ENCODE measurements at regions not wholly inside any gene's neighbourhood (a gene's known extent, or its start where the extent isn't known, plus 50 kb on each side); places are given as distances from the start of the nearest gene placed in this dataset.
"Not testable (repeated sequence)": the region's sequence is repeated elsewhere in the genome, so short reads cannot be mapped to it uniquely, and the experiment has no call there.

- not testable (repeated sequence) for DNase-seq
These were observed 70.8 kb downstream of the TBC1D26 start for GRCh38 chr17:15802917-15803316.

- not testable (repeated sequence) for DNase-seq
These were observed 74.7 kb downstream of the TBC1D26 start for GRCh38 chr17:15806825-15807224.

GRCh38 chr17:15813388-15813787, 81.3 kb downstream of the TBC1D26 start:
- not testable (repeated sequence) for DNase-seq

- not testable (repeated sequence) for DNase-seq
These were observed 81.9 kb downstream of the TBC1D26 start for GRCh38 chr17:15814003-15814402.

- not testable (repeated sequence) for DNase-seq
These were observed 85.8 kb downstream of the TBC1D26 start for GRCh38 chr17:15817861-15818260.

GRCh38 chr17:15822280-15822679, 90.2 kb downstream of the TBC1D26 start:
- not testable (repeated sequence) for DNase-seq

- DNase-seq: peak; percentile 65
These were observed 96.7 kb downstream of the TBC1D26 start for GRCh38 chr17:15828727-15829314.

- DNase-seq: not testable (repeated sequence)
These were observed 98.1 kb downstream of the TBC1D26 start for GRCh38 chr17:15830221-15830620.

- not testable (repeated sequence) for DNase-seq
These were observed 99.1 kb downstream of the TBC1D26 start for GRCh38 chr17:15831182-15831581.

- DNase-seq: not testable (repeated sequence)
These were observed 100.9 kb downstream of the TBC1D26 start for GRCh38 chr17:15832921-15833480.

- DNase-seq: not testable (repeated sequence)
These were observed 101.8 kb downstream of the TBC1D26 start for GRCh38 chr17:15833890-15834289.

- DNase-seq: not testable (repeated sequence)
These were observed 103.4 kb downstream of the TBC1D26 start for GRCh38 chr17:15835481-15835880.

GRCh38 chr17:15836249-15836982, 104.3 kb downstream of the TBC1D26 start:
- not testable (repeated sequence) for DNase-seq

GRCh38 chr17:15836991-15837390, 104.9 kb downstream of the TBC1D26 start:
- not testable (repeated sequence) for DNase-seq

GRCh38 chr17:15847447-15848229, 97.3 kb upstream of the ADORA2B start:
- not testable (repeated sequence) for DNase-seq

GRCh38 chr17:15849054-15849453, 95.9 kb upstream of the ADORA2B start:
- DNase-seq: peak; percentile 38

GRCh38 chr17:15850071-15850470, 94.9 kb upstream of the ADORA2B start:
- DNase-seq: not testable (repeated sequence)

- not testable (repeated sequence) for DNase-seq
These were observed 94.2 kb upstream of the ADORA2B start for GRCh38 chr17:15850687-15851086.

- DNase-seq: not testable (repeated sequence)
These were observed 92.1 kb upstream of the ADORA2B start for GRCh38 chr17:15852863-15853262.

- DNase-seq: not testable (repeated sequence)
These were observed 88.7 kb upstream of the ADORA2B start for GRCh38 chr17:15856191-15856590.

GRCh38 chr17:15856745-15857144, 88.2 kb upstream of the ADORA2B start:
- DNase-seq: not testable (repeated sequence)

GRCh38 chr17:15858082-15858481, 86.8 kb upstream of the ADORA2B start:
- not testable (repeated sequence) for DNase-seq

- not testable (repeated sequence) for DNase-seq
These were observed 84.2 kb upstream of the ADORA2B start for GRCh38 chr17:15860774-15861173.
